T-helper 1 cell treated with Interleukin-12 subunit alpha and Interleukin-12 subunit beta and Interleukin-4 antibody, amounts not matched to agents 30 ng/mL and 1 ng/mL, for 36 hours (primary cell): ENCODE measurements at regions not wholly inside any gene's neighbourhood (a gene's known extent, or its start where the extent isn't known, plus 50 kb on each side); places are given as distances from the start of the nearest gene placed in this dataset.

Source experiments
- intact Hi-C: fragments of 100-400 bp; cut with micrococcal nuclease; formaldehyde crosslinking; loops from one replicate; pipeline ENCODE4 v1.15.1; 2024

- intact Hi-C loops, result no loop called here
Measured at GRCh38 chrX:38856670-38857265, 55.5 kb downstream of the MID1IP1 start.

- intact Hi-C loops, result no loop called here
Measured at GRCh38 chrX:38857736-38858523, 56.7 kb downstream of the MID1IP1 start.

- intact Hi-C loops, result no loop called here
Measured at GRCh38 chrX:38859602-38860001, 58.3 kb downstream of the MID1IP1 start.

- intact Hi-C loops, result no loop called here
Measured at GRCh38 chrX:38860106-38861013, 59.1 kb downstream of the MID1IP1 start.

GRCh38 chrX:38861489-38861888, 60.2 kb downstream of the MID1IP1 start:
- intact Hi-C loops, result no loop called here

GRCh38 chrX:38862100-38862499, 60.8 kb downstream of the MID1IP1 start:
- intact Hi-C loops, result no loop called here

- intact Hi-C loops, result no loop called here
Measured at GRCh38 chrX:38864165-38864564, 62.9 kb downstream of the MID1IP1 start.

- intact Hi-C loops, result no loop called here
Measured at GRCh38 chrX:38868321-38868720, 67.1 kb downstream of the MID1IP1 start.

GRCh38 chrX:38868941-38869401, 67.7 kb downstream of the MID1IP1 start:
- intact Hi-C loops, result no loop called here

GRCh38 chrX:38870361-38870895, 69.2 kb downstream of the MID1IP1 start:
- intact Hi-C loops, result no loop called here

GRCh38 chrX:38871129-38872029, 70.1 kb downstream of the MID1IP1 start:
- intact Hi-C loops, result no loop called here

- intact Hi-C loops, result loop anchor here (5.0 kb wide), 1 partner anchor 70 kb away; no protein-coding TSS in a partner anchor
Measured at GRCh38 chrX:38877366-38877765, 76.1 kb downstream of the MID1IP1 start.

GRCh38 chrX:38878641-38879340, 77.5 kb downstream of the MID1IP1 start:
- intact Hi-C loops, result loop anchor here (5.0 kb wide), 1 partner anchor 71 kb away; no protein-coding TSS in a partner anchor

GRCh38 chrX:38879631-38880220, 78.5 kb downstream of the MID1IP1 start:
- intact Hi-C loops, result loop anchor here (5.0 kb wide), 1 partner anchor 72 kb away; no protein-coding TSS in a partner anchor

GRCh38 chrX:38880296-38880854, 79.1 kb downstream of the MID1IP1 start:
- intact Hi-C loops, result no loop called here

GRCh38 chrX:38881066-38881465, 79.8 kb downstream of the MID1IP1 start:
- intact Hi-C loops, result no loop called here

GRCh38 chrX:38881727-38882126, 80.5 kb downstream of the MID1IP1 start:
- intact Hi-C loops, result no loop called here

- intact Hi-C loops, result no loop called here
Measured at GRCh38 chrX:38882894-38883626, 81.8 kb downstream of the MID1IP1 start.
